22Rv1 (cell line): ENCODE measurements at regions not wholly inside any gene's neighbourhood (a gene's known extent, or its start where the extent isn't known, plus 50 kb on each side); places are given as distances from the start of the nearest gene placed in this dataset.

ENCODE experiments used
- ZFX ChIP-seq: fragments of 450-650 bp; IDR thresholded peaks from 2 replicates; pipeline ENCODE4 v1.6.1; 2017; ENCODE audit warnings: antibody characterized with exemption, borderline replicate concordance
- TF ChIP-seq, protein P1 (sequence below): fragments of 450-650 bp; IDR thresholded peaks from 2 replicates; pipeline ENCODE4 v1.5.1; 2017; ENCODE audit warnings: mild to moderate bottlenecking

- TF ChIP-seq, protein P1, sequence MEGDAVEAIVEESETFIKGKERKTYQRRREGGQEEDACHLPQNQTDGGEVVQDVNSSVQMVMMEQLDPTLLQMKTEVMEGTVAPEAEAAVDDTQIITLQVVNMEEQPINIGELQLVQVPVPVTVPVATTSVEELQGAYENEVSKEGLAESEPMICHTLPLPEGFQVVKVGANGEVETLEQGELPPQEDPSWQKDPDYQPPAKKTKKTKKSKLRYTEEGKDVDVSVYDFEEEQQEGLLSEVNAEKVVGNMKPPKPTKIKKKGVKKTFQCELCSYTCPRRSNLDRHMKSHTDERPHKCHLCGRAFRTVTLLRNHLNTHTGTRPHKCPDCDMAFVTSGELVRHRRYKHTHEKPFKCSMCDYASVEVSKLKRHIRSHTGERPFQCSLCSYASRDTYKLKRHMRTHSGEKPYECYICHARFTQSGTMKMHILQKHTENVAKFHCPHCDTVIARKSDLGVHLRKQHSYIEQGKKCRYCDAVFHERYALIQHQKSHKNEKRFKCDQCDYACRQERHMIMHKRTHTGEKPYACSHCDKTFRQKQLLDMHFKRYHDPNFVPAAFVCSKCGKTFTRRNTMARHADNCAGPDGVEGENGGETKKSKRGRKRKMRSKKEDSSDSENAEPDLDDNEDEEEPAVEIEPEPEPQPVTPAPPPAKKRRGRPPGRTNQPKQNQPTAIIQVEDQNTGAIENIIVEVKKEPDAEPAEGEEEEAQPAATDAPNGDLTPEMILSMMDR: no peak
- no peak for TF ChIP-seq ZFX
These were observed 324.4 kb upstream of the CFAP20DC start for GRCh38 chr3:59374091-59374817.
